SK-N-SH (cell line): ENCODE measurements at regions not wholly inside any gene's neighbourhood (a gene's known extent, or its start where the extent isn't known, plus 50 kb on each side); places are given as distances from the start of the nearest gene placed in this dataset.

Experiments used
- CTCF ChIA-PET: fragments of 300-600, 350-600 bp; formaldehyde crosslinking; extraction: SDS; loops from one replicate; lab custom pipeline; 2021; lab: Yijun Ruan, JAX
- POLR2A ChIA-PET: fragments of 350-600 bp; sonication (Branson Sonifier 250); formaldehyde crosslinking; extraction: SDS; loops from one replicate; lab custom pipeline; 2020; ENCODE audit warnings: antibody characterized with exemption, inconsistent platforms; lab: Yijun Ruan, JAX
- DNase-seq: peaks from one replicate; pipeline ENCODE4 v3.0.0; 2012
- H2AFZ ChIP-seq: fragments of 200-600 bp; sonication (generic); 2 replicates; pipeline ENCODE4 v1.8.1; 2016; ENCODE audit warnings: antibody characterized with exemption, mild to moderate bottlenecking, low read depth
- H3F3A ChIP-seq: fragments of 200-600 bp; sonication (generic); replicated peaks from 2 replicates; pipeline ENCODE3; 2016; ENCODE audit warnings: antibody characterized with exemption, mild to moderate bottlenecking; ENCODE audit not compliant: insufficient read depth
- H3K27ac ChIP-seq, 2 experiments: fragments of 200-500 bp in 1 of 2; fragments of 200-600 bp in 1 of 2; sonication (Bioruptor generic) in 1 of 2; sonication (generic), shearing (Covaris generic) in 1 of 2; 2 replicates each; pipeline versions ENCODE4 v1.5.1 to v1.6.1; 2014 to 2016; ENCODE audit warnings: low read depth in 2 of 2, inconsistent platforms in 1 of 2, low read length in 1 of 2, mild to moderate bottlenecking in 1 of 2, mixed read lengths in 1 of 2
- H3K27me3 ChIP-seq: fragments of 200-600 bp; sonication (generic), shearing (Covaris generic); 2 replicates; pipeline ENCODE4 v1.6.1; 2016; ENCODE audit warnings: mixed run types; ENCODE audit not compliant: insufficient read depth
- H3K36me3 ChIP-seq, 2 experiments: fragments of 200-500 bp in 1 of 2; fragments of 200-600 bp in 1 of 2; sonication (Bioruptor generic) in 1 of 2; sonication (generic) in 1 of 2; replicated peaks in 1 of 2; 2 replicates each; pipeline versions ENCODE3 to v1.5.1; 2014 to 2016; ENCODE audit warnings: low read length in 1 of 2, mild to moderate bottlenecking in 1 of 2; ENCODE audit not compliant: insufficient read depth in 2 of 2, control insufficient read depth in 1 of 2
- H3K4me1 ChIP-seq, 2 experiments: fragments of 200-500 bp in 1 of 2; fragments of 200-600 bp in 1 of 2; sonication (Bioruptor generic) in 1 of 2; sonication (generic), shearing (Covaris generic) in 1 of 2; 2 replicates each; pipeline versions ENCODE4 v1.5.1 to v1.6.1; 2014 to 2016; ENCODE audit warnings: low read depth in 1 of 2, low read length in 1 of 2, mixed run types in 1 of 2; ENCODE audit not compliant: insufficient read depth in 2 of 2, control insufficient read depth in 1 of 2
- H3K4me2 ChIP-seq: fragments of 200-600 bp; sonication (generic), shearing (Covaris generic); 2 replicates; pipeline ENCODE4 v1.6.1; 2017; ENCODE audit warnings: mixed run types
- H3K4me3 ChIP-seq, 2 experiments: fragments of 200-500 bp in 1 of 2; fragments of 200-600 bp in 1 of 2; sonication (Bioruptor generic) in 1 of 2; sonication (generic), shearing (Covaris generic) in 1 of 2; 2 replicates each; pipeline versions ENCODE4 v1.5.1 to v1.8.1; 2014 to 2016; ENCODE audit warnings: low read depth in 2 of 2, inconsistent platforms in 1 of 2, low read length in 1 of 2, mild to moderate bottlenecking in 1 of 2, mixed read lengths in 1 of 2, moderate library complexity in 1 of 2
- H3K79me2 ChIP-seq: fragments of 200-600 bp; sonication (generic); 2 replicates; pipeline ENCODE4 v1.8.1; 2017; ENCODE audit warnings: mild to moderate bottlenecking; ENCODE audit not compliant: insufficient read depth
- H3K9ac ChIP-seq: fragments of 200-600 bp; sonication (generic); 2 replicates; pipeline ENCODE4 v1.6.1; 2017; ENCODE audit warnings: mixed run types
- H3K9me2 ChIP-seq: fragments of 200-600 bp; sonication (generic); 2 replicates; pipeline ENCODE4 v1.6.1; 2017; ENCODE audit warnings: mixed run types
- H3K9me3 ChIP-seq: fragments of 200-600 bp; sonication (generic); 2 replicates; pipeline ENCODE4 v1.6.1; 2017; ENCODE audit warnings: mixed run types, mild to moderate bottlenecking, moderate library complexity
- H4K20me1 ChIP-seq: fragments of 200-600 bp; sonication (generic); 2 replicates; pipeline ENCODE4 v1.6.1; 2017; ENCODE audit warnings: mild to moderate bottlenecking, mixed run types; ENCODE audit not compliant: insufficient read depth
- FOXJ3 ChIP-seq: sonication (generic); formaldehyde crosslinking; IDR thresholded peaks from 2 replicates; pipeline ENCODE4 v1.5.1; 2020; ENCODE audit warnings: mild to moderate bottlenecking, missing genetic modification reagents
- GABPA ChIP-seq: IDR thresholded peaks from 2 replicates; pipeline ENCODE4 v1.4.0; 2012; ENCODE audit warnings: low read depth, mild to moderate bottlenecking
- IRF3 ChIP-seq: fragments of 150-350 bp; IDR thresholded peaks from 2 replicates; pipeline ENCODE4 v1.6.1; 2016; ENCODE audit warnings: mild to moderate bottlenecking, low read depth, low read length
- MEF2A ChIP-seq: IDR thresholded peaks from 2 replicates; pipeline ENCODE4 v1.4.0; 2012; ENCODE audit warnings: low read depth, borderline replicate concordance
- PBX3 ChIP-seq: IDR thresholded peaks from 2 replicates; pipeline ENCODE4; 2012
- RAD21 ChIP-seq: IDR thresholded peaks from 2 replicates; pipeline ENCODE4 v1.6.1; 2012; ENCODE audit warnings: mild to moderate bottlenecking, low read length
- RCOR1 ChIP-seq: fragments of 150-350 bp; IDR thresholded peaks from 2 replicates; pipeline ENCODE4 v1.6.1; 2017; ENCODE audit warnings: antibody characterized with exemption, low read length
- REST ChIP-seq: IDR thresholded peaks from 2 replicates; pipeline ENCODE4 v1.6.1; 2012; ENCODE audit warnings: mild to moderate bottlenecking, low read depth, low read length, moderate library complexity
- RXRA ChIP-seq: IDR thresholded peaks from 2 replicates; pipeline ENCODE4 v1.4.0; 2012; ENCODE audit warnings: low read depth, mild to moderate bottlenecking, borderline replicate concordance
- SIN3A ChIP-seq: IDR thresholded peaks from 2 replicates; pipeline ENCODE4 v1.6.1; 2012; ENCODE audit warnings: low read depth, mild to moderate bottlenecking, low read length, moderate library complexity, borderline replicate concordance
- SMC3 ChIP-seq: IDR thresholded peaks from 2 replicates; pipeline ENCODE4 v1.6.1; 2012; ENCODE audit warnings: low read depth, low read length, improper control_type of control experiment
- USF1 ChIP-seq: IDR thresholded peaks from 2 replicates; pipeline ENCODE4 v1.4.0; 2012; ENCODE audit warnings: low read depth, borderline replicate concordance
- YY1 ChIP-seq: IDR thresholded peaks from 2 replicates; pipeline ENCODE4 v1.4.0; 2012; ENCODE audit warnings: low read depth, mild to moderate bottlenecking
- ZBTB33 ChIP-seq: IDR thresholded peaks from 2 replicates; pipeline ENCODE4 v1.4.0; 2012; ENCODE audit warnings: low read depth, borderline replicate concordance
- WGBS: methylation state at CpG from one replicate; pipeline ENCODE4 v1.1.6; 2017; ENCODE audit warnings: low lambda C conversion rate; 5-methylcytosine and 5-hydroxymethylcytosine counted together

GRCh38 chr10:4101918-4102654 lies 317.1 kb upstream of the KLF6 start (continued):
- TF ChIP-seq PBX3: no peak

- no peak for DNase-seq
- Histone ChIP-seq H3K4me2 (no peak overlapping the region), H3K36me3 (no peaks in the 10 kb centered on the region), H3K9me3 (no peaks in the 10 kb centered on the region), H3F3A (peaks cover 4% of the 10 kb centered on the region), H2AFZ (no peak overlapping the region), H3K4me3 (no peak overlapping the region), H3K9ac (no peak overlapping the region), H3K4me1 (peaks cover 9 to 17% of the 10 kb centered on the region in 2 experiments; a peak in 3 of 4 replicates), H3K9me2 (no peaks in the 10 kb centered on the region), H3K79me2 (no peaks in the 10 kb centered on the region), H3K27ac (no peak overlapping the region), H3K27me3 (no peaks in the 10 kb centered on the region), H4K20me1 (no peaks in the 10 kb centered on the region)
- 93% methylated on average over 4 of the region's 4 CpGs for WGBS
- CTCF ChIA-PET: no interaction called here
- no peak for TF ChIP-seq SIN3A
- TF ChIP-seq GABPA: no peak
- TF ChIP-seq RCOR1: no peak
- POLR2A ChIA-PET: no interaction called here
Measured at GRCh38 chr10:4100380-4100779, 315.4 kb upstream of the KLF6 start.

GRCh38 chr10:4099202-4099601 lies 314.2 kb upstream of the KLF6 start:
- CTCF ChIA-PET: no interaction called here

More at GRCh38 chr10:4099202-4099601, 314.2 kb upstream of the KLF6 start:
- peaks cover 9 to 17% of the 10 kb centered on the region in 2 experiments; a peak in 3 of 4 replicates for H3K4me1 ChIP-seq
- no peaks in the 10 kb centered on the region for H3K9me3 ChIP-seq
- no peaks in the 10 kb centered on the region for H3K27me3 ChIP-seq
- H3K27ac ChIP-seq: no peak overlapping the region
- H3K9me2 ChIP-seq: 0 out of 2 replicates have a peak, but pooled peaks cover 6% of the 10 kb centered on the region
- no peak overlapping the region for H3K9ac ChIP-seq
- H3K4me2 ChIP-seq: no peak overlapping the region
- TF ChIP-seq SIN3A (no peak), REST (no peak), IRF3 (no peak), RXRA (no peak), SMC3 (no peak), YY1 (no peak), USF1 (no peak), FOXJ3 (CRISPR knock-in tag) (no peak), MEF2A (no peak), ZBTB33 (no peak), RAD21 (no peak)
- POLR2A ChIA-PET: no interaction called here
- no peak overlapping the region for H3K4me3 ChIP-seq
- DNase-seq: no peak
- no peaks in the 10 kb centered on the region for H3K36me3 ChIP-seq
- H3K79me2 ChIP-seq: no peaks in the 10 kb centered on the region
- no peak overlapping the region for H2AFZ ChIP-seq
- H4K20me1 ChIP-seq: no peaks in the 10 kb centered on the region
- H3F3A ChIP-seq: peaks cover 4% of the 10 kb centered on the region
